ENCODE measurements at regions not wholly inside any gene's neighbourhood (a gene's known extent, or its start where the extent isn't known, plus 50 kb on each side); places are given as distances from the start of the nearest gene placed in this dataset.

DNA sequence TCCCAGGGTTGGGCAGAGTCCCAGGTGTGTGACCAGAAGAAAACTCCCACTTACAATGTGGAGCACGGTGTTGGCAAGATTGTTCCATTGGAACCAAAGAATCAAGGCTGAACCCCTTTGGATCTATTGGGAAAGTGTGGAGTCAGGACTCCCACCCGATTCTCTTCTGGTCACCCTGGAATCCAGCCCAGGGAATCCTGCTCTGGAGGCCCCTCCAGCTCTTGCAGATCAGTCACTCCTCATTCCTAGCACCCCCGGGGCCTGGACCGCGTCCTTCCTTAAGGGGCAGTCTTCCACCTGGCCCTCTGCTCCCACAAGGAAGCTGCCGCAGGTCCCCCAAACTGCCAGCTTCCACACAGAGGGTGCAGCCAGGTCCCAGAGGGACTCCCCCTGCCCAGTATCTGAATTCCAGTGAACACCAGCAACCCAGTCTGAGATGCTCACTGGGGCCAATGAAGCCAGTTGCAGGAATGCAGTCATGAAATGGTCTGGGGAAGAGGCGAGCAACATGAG, 170.1 kb downstream of the GADD45G start:
- DNase-seq (ENCODE audit: low read depth in 1 of 2, low spot score in 2 of 2) (no peak), FAIRE-seq (no peak)
- no peak overlapping the region for H2BK20ac ChIP-seq (ENCODE audit: low read length)
- H3K36me3 ChIP-seq (ENCODE audit: control insufficient read depth in 2 of 4, insufficient read depth in 4 of 4, low read length in 3 of 4): no peaks in the 10 kb centered on the region
- H4K5ac ChIP-seq (ENCODE audit: insufficient read length, low read depth, low read length): no peak overlapping the region
- H3K23me2 ChIP-seq (ENCODE audit: low read depth, low read length): no peaks in the 10 kb centered on the region
- TF ChIP-seq, protein P1, sequence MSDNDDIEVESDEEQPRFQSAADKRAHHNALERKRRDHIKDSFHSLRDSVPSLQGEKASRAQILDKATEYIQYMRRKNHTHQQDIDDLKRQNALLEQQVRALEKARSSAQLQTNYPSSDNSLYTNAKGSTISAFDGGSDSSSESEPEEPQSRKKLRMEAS (IDR thresholded peaks at IDR 0.05): no peak
- H3K4me3 ChIP-seq (ENCODE audit: extremely low read depth in 1 of 4, insufficient read depth in 2 of 4, low read depth in 3 of 4, low read length in 4 of 4): no peak overlapping the region
- H2BK15ac ChIP-seq (ENCODE audit: low read length): no peak overlapping the region
- no peak overlapping the region for H3K23ac ChIP-seq (ENCODE audit: insufficient read length)
- H3K79me2 ChIP-seq (ENCODE audit: control insufficient read depth in 1 of 2, insufficient read depth in 2 of 2, low read length in 2 of 2): no peaks in the 10 kb centered on the region
- no peak overlapping the region for H2AFZ ChIP-seq (ENCODE audit: low read length)
- 82% methylated on average over 7 of the region's 7 CpGs; no CpG with 5 or more reads in 1 of the 2 experiments for WGBS, 2 experiments (ENCODE audit: extremely low coverage in 1 of 2, insufficient coverage in 1 of 2, insufficient read length in 1 of 2, insufficient replicate concordance in 2 of 2, low coverage in 1 of 2, low lambda C conversion rate in 2 of 2, missing lambda C conversion rate in 1 of 2)
- no peak overlapping the region for H3K4me2 ChIP-seq (ENCODE audit: insufficient read depth in 1 of 2, low read depth in 2 of 2, low read length in 2 of 2)
- H4K8ac ChIP-seq (ENCODE audit: extremely low read depth, insufficient read depth, low read length): no peak overlapping the region
- no peak overlapping the region for H3K9ac ChIP-seq (replicated peaks in 1 of 4; ENCODE audit: extremely low read depth in 1 of 4, low read depth in 3 of 4, low read length in 3 of 4)
- no peaks in the 10 kb centered on the region for H3K27me3 ChIP-seq (replicated peaks in 1 of 4; ENCODE audit: control insufficient read depth in 3 of 4, extremely low read depth in 1 of 4, insufficient read depth in 3 of 4, low read length in 3 of 4)
- H2BK5ac ChIP-seq (ENCODE audit: low read depth, low read length): no peak overlapping the region
- no peak overlapping the region; the same call in 1 of the 2 replicates for H2AK5ac ChIP-seq (ENCODE audit: low read depth, low read length)
- H4K20me1 ChIP-seq (replicated peaks in 1 of 2; ENCODE audit: control insufficient read depth in 1 of 2, insufficient read depth in 2 of 2, low read length in 2 of 2): no peaks in the 10 kb centered on the region
- no peak overlapping the region for H3K56ac ChIP-seq (replicated peaks; ENCODE audit: insufficient read length, low read depth, low read length)
- no peak overlapping the region for H3K27ac ChIP-seq (ENCODE audit: low read depth, low read length)
- ChIA-PET POLR2A (ENCODE audit: partially characterized antibody) (no interaction called here), CTCF (ENCODE audit: partially characterized antibody) (no interaction called here)
- H3K18ac ChIP-seq (ENCODE audit: extremely low read depth, low read length): no peak overlapping the region
- no peak overlapping the region for H2BK120ac ChIP-seq (replicated peaks; ENCODE audit: low read depth, low read length)
- no peak overlapping the region for H3K4ac ChIP-seq (replicated peaks; ENCODE audit: insufficient read length, low read depth, low read length)
- H4K91ac ChIP-seq (replicated peaks; ENCODE audit: insufficient read length, low read length): no peak overlapping the region
- H3K79me1 ChIP-seq (ENCODE audit: low read depth, low read length): no peaks in the 10 kb centered on the region
- no peak overlapping the region for H3K14ac ChIP-seq (ENCODE audit: insufficient read length)
- H3K9me3 ChIP-seq (ENCODE audit: insufficient read depth in 2 of 2, low read depth in 1 of 2, low read length in 1 of 2): no peaks in the 10 kb centered on the region
- H2BK12ac ChIP-seq (ENCODE audit: low read depth, low read length): no peak overlapping the region
- no peaks in the 10 kb centered on the region; a peak in 1 of 7 replicates for H3K4me1 ChIP-seq (replicated peaks in 1 of 4; ENCODE audit: control insufficient read depth in 3 of 4, insufficient read depth in 4 of 4, low read length in 3 of 4)

All from H1 (cell line).